Midbrain (tissue), 1 donor: ENCODE measurements at regions not wholly inside any gene's neighbourhood (a gene's known extent, or its start where the extent isn't known, plus 50 kb on each side); places are given as distances from the start of the nearest gene placed in this dataset.
"Not testable (repeated sequence)": the region's sequence is repeated elsewhere in the genome, so short reads cannot be mapped to it uniquely, and the experiment has no call there.

Experiments
- DNase-seq: peaks from one replicate; lab custom pipeline; 2025; lab: John Stamatoyannopoulos, UW

GRCh38 chr6:79431537-79431933 lies 105.7 kb downstream of the LCA5 start:
- no peak for DNase-seq

- DNase-seq, result no peak
These were observed 106.2 kb downstream of the LCA5 start for GRCh38 chr6:79430913-79431536.

- no peak for DNase-seq
These were observed 109.5 kb downstream of the LCA5 start for GRCh38 chr6:79427721-79428120.

DNA sequence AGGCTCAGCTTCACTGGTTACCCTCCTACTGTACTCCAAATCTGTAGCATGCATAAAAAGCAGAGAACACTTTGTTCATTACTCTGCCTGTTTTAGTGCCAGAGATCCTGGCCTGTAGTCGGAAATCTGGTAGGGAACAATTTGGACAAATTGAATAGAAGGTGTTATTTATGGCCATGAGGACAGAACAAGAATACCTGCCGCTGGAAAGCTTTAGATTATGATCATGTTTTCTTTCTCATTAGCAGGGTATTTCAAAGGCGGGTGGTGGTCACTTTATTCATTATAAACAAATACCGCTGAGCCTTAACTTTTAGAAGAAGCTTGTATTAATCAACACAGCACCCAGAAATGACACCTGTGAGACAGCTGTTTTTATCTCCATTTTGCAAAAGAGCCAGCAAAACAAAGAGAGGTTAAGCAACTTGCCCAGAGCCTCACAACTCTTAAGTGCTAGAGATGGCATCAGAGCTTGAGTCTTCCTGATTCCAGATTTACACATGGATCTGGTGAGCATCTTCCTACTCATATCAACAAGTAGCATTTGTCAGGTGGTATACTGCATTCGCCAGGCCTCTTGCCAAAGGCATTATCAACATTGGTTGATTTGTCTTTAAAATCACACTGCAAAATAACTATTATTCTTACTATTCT lies 110.5 kb downstream of the LCA5 start:
- no peak for DNase-seq

- no peak for DNase-seq
These were observed 111.5 kb downstream of the LCA5 start for GRCh38 chr6:79425589-79426311.

GRCh38 chr6:79423216-79423615 lies 114.0 kb downstream of the LCA5 start:
- DNase-seq, result no peak

DNA sequence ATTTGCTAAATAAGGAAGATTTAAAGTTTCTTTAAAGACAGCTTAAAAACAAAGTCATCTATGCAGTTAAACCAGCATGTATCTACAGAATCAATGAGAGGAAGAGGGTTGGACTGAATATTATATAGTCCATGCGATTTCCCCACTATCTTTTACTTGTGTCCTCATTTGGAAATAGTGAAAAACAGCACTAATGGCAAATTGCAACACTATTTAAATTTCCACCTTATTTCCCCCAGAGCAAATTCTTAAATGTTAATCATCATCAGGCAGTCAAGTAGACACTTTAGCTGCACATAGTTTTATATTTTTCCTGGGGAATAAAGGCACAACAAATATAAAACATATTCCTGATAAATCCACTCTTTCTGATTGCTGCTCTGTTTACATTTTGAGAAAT lies 114.6 kb downstream of the LCA5 start:
- DNase-seq, result no peak

DNA sequence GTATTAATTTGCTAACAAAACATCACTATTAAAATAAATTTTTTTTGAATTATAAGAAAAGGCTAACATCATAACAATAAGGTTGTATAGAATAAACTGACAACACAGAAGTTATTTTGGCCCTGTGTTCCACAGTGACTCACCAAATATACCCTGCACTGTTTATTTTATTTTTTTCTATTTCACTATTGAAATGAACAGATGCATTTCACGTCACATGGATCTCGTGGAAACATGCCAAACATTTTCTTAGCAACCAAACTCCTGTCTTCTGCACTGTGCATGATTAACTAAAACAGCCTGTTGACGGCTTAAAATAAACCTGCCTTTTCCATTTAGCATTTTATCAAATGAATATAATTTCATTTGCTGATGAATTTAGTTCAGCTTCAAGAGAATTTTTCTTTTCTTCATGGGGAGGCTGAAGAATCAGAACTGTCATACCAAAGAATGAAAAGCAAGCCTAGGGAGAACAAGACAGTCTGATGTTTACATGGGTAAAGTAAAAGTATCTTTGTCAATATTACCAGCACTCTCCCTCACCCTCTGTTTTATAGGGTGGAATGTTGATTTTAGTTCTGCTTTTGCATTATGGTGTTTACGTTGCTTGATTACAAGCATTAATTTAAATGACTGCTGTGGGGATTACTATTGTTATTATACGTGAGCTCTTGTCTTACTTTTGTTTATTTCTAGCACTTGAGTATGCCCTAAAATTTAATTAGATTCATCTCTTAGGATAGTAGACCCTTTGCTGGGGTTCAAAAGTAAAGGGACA lies 115.3 kb downstream of the LCA5 start:
- DNase-seq, result peak; percentile 66

GRCh38 chr6:79421001-79421411 lies 116.2 kb downstream of the LCA5 start:
- peak; percentile 24 for DNase-seq

GRCh38 chr6:79420054-79420453 lies 117.2 kb downstream of the LCA5 start:
- peak; percentile 66 for DNase-seq

GRCh38 chr6:79416931-79417330 lies 120.3 kb downstream of the LCA5 start:
- DNase-seq, result no peak

GRCh38 chr6:79413562-79414002 lies 123.6 kb downstream of the LCA5 start:
- DNase-seq, result no peak

GRCh38 chr6:79410806-79411205 lies 126.4 kb downstream of the LCA5 start:
- DNase-seq, result no peak

DNA sequence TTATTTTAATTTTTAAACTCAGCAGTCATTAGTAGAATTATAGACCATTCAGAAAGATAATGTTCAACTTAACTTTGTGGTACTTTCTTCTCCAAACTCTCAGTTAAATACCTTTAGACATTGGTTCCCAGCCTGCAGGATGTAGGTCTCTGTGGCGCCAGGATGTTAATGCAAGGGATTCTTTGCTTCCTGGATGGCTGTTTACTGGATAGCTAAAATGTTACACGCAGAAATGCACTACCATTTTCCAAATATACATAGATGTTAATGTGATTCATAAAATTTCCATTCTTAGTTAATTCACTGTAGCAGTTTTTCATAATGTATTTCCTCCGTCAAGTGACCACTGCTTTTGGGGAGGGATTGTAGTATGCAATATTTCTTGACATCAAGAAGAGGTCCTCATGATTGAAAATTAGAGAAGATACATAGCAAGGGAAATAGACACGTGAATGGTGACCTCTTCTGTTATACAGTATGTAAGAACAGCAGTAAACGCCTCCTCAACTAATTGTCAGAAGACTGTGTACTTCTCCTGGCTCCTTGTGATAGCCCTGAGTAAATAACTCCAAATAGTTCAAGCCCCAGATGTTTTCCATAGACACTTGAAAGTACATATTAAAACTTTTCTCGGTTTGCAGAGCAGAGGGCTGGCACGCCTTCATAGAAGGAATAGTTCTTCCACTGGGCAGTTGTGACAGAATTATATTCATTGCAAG lies 128.8 kb downstream of the LCA5 start:
- no peak for DNase-seq

DNA sequence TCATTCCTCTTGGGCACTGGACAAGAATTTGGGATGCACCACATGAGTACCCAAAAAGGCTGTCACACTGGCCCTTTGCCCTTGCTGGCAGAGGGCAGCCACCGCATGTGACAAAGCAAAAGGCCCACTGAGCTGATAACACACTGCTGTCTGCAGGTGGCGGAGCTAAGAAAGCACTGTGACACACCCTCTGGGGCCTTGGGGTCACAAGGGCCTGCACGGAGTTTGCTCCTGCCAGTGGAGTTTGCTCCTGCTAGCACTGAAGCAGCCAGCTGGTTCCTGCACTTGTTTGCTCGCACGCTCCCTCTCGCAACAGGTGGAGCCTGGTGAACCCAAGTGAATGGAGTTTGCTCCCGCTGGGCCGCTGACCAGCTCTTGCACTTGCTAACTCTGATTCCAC lies 132.6 kb downstream of the LCA5 start:
- no peak for DNase-seq

DNA sequence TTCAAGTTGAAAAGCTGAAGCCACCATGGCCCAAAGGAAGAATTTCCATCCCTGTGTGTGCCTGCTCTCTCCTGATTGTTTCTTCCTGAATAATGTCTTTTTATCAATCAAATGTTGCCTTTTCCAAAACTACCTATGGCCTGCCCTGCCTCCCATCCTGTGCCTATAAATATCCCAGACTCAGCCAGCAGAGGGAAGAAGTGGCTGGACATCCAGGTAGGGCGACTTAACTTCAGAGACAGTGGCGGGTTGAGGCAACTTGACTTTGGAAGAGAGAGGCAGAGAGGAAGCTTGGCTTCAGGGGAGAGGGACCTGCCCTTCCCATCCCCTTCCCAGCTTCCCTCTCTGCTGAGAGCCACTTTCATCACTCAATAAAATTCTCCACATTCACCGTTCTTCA lies 133.0 kb downstream of the LCA5 start:
- no peak for DNase-seq

GRCh38 chr6:79403563-79403962 lies 133.7 kb downstream of the LCA5 start:
- no peak for DNase-seq

- DNase-seq, result no peak
These were observed 134.1 kb downstream of the LCA5 start for GRCh38 chr6:79403086-79403485.

DNA sequence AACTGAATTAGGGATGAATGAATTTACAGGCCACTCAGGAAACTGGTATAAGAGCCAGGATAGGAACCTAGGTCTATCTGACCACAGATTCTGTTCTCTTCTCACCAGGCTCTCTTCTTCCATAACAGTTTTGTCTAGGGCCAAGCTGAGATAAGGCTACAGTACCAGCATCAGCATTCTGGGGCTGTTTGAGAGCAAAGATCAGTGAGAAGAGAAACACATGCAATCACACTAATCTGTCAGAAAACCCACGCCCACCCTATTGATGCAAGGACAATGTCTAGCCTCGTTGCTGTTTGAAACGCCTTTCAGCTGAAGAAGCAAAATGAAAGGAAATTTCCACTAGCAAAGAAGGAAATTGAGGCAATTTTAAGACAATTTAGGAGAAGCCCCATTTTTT lies 137.7 kb downstream of the LCA5 start:
- no peak for DNase-seq

- DNase-seq, result not testable (repeated sequence)
These were observed 138.6 kb downstream of the LCA5 start for GRCh38 chr6:79398617-79399016.

GRCh38 chr6:79396625-79397024 lies 140.6 kb downstream of the LCA5 start:
- DNase-seq, result no peak

GRCh38 chr6:79394690-79395089 lies 142.5 kb downstream of the LCA5 start:
- DNase-seq, result no peak
